GM12873 (cell line): ENCODE measurements at regions not wholly inside any gene's neighbourhood (a gene's known extent, or its start where the extent isn't known, plus 50 kb on each side); places are given as distances from the start of the nearest gene placed in this dataset.

Experiments used
- TF ChIP-seq, protein P1 (sequence below): IDR thresholded peaks from 2 replicates; pipeline ENCODE4 v1.5.1; 2012; ENCODE audit warnings: low read depth, mild to moderate bottlenecking, moderate library complexity, low read length, control low read depth; ENCODE audit not compliant: insufficient read depth; ENCODE audit errors: missing control alignments

DNA sequence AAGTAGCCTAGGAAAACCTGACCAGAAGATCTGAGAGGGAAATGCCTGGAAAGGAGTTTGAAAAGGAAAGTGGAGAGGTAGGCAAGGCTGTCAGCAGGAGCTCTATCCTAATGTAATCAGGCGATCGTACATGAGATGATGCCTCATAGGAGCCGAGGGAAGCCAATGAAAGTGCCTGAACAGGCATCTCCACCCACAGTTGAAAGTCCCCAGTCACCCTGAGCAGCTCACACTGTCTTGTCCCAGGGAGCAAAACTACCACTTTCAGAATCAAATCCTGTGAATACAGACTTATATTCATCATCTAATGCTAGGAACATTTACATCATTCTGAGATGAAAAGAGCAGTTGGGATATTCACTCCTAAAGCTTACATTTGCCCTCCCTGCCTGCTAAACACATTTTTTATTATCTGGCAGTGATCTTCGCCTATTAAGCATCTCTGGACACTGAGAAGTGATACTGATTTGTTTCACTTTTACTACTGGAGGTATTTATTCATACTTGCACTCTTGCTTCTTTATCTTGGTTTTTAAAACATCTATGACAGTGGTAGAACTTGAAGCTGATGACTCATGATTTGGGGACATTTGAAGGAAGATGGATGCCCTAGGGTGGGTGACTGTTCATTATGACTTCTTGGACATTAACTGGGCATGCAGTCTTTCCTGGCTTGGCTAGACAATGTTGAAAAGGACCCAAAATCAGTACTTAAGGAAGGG is 221.6 kb downstream of the SEC16B start:
- TF ChIP-seq, protein P1, sequence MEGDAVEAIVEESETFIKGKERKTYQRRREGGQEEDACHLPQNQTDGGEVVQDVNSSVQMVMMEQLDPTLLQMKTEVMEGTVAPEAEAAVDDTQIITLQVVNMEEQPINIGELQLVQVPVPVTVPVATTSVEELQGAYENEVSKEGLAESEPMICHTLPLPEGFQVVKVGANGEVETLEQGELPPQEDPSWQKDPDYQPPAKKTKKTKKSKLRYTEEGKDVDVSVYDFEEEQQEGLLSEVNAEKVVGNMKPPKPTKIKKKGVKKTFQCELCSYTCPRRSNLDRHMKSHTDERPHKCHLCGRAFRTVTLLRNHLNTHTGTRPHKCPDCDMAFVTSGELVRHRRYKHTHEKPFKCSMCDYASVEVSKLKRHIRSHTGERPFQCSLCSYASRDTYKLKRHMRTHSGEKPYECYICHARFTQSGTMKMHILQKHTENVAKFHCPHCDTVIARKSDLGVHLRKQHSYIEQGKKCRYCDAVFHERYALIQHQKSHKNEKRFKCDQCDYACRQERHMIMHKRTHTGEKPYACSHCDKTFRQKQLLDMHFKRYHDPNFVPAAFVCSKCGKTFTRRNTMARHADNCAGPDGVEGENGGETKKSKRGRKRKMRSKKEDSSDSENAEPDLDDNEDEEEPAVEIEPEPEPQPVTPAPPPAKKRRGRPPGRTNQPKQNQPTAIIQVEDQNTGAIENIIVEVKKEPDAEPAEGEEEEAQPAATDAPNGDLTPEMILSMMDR: no peak

GRCh38 chr1:177746155-177746554 is 223.7 kb downstream of the SEC16B start:
- TF ChIP-seq, protein P1: no peak

DNA sequence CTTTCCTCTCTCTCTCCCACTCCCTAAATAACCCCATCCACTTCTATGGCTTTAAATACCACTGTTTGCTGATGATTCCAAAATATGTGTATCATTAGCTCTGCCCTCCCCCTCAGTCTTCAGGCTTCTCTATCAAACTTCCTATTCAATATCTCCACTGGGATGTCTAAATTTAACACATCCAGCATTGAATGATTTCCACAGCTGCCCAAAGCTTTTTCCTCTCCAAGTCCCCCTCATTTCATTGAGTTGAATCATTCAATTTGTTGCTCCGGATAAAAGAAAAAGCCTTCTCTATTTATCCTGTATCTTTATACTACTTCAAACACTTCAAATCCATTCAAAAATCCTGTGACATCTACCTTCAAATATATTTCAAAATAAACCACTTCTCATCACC is 225.0 kb downstream of the SEC16B start:
- TF ChIP-seq, protein P1: no peak

- TF ChIP-seq, protein P1: no peak
Observed at GRCh38 chr1:177741476-177741875, 228.4 kb downstream of the SEC16B start.

DNA sequence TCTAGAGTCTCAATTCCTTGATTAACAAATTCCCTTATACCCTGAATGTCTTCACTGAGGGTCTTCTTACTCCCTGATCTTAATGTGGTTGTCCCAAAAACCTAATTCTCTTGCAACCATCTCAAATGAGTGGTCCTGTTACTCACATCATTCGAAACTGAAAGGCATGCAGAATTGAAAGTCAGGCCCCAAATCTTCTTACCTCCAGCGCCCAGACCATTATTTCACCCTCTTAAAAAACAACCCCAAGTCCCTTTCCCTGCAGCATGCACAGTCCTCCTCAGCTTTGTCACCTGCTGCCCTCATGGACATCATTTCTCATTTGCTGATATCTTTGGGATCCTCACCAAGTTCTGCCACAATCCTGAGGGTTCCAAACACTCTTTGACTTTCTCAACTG is 230.1 kb downstream of the SEC16B start:
- TF ChIP-seq, protein P1: no peak

DNA sequence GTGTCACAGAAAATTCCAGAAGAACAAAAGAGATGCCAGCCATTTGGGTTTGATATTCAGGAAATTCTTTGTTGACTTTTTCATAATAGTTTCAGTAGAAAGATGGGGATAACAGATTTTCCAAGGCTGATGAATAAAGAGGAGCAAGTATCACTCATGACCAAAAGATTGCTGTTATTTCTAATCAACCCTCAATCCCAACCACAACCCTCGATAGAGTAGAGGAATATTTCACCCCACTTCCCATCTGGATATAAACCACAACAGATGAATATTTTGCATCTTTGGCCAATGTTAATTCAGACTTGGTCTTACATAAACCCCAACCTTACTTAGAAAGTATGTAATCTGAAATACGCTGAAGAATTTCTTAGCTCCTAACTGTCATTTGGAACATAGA is 232.4 kb downstream of the SEC16B start:
- TF ChIP-seq, protein P1: no peak

DNA sequence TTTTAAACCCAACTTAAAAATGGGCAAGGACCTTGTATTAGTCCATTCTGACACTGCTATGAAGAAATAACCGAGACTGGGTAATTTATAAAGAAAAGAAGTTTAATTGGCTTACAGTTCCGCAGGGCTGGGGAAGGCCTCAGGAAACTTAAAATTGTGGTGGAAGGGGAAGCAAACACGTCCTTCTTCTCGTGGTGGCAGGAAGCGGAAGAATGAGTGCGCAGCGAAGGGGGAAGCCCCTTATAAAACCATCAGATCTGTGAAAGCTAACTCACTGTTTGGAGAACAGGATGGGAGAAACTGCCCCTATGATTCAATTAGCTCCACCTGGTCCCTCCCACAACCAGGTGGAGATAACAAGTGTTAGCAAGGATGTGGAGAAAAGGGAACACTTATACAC is 237.7 kb downstream of the SEC16B start:
- TF ChIP-seq, protein P1: no peak
